HepG2 (cell line): ENCODE measurements at regions not wholly inside any gene's neighbourhood (a gene's known extent, or its start where the extent isn't known, plus 50 kb on each side); places are given as distances from the start of the nearest gene placed in this dataset.
"Not testable (repeated sequence)": the region's sequence is repeated elsewhere in the genome, so short reads cannot be mapped to it uniquely, and the experiment has no call there.

Experiments
- ATAC-seq: fragments of 200-7000 bp; cut with Tn5 transposase; 3 replicates; pipeline ENCODE4 v1.9.1; 2020; ENCODE audit warnings: mild to moderate bottlenecking, moderate library complexity
- BruUV-seq: library from RNA; stranded (reverse); fragments of 400-500 nt; replicated peaks from 2 replicates; lab custom pipeline; 2021; lab: Mats Ljungman, UMichigan
- CTCF ChIA-PET: fragments of 300-600 bp; formaldehyde crosslinking; extraction: SDS; loops from one replicate; lab custom pipeline; 2021; ENCODE audit warnings: low total read pairs, inconsistent platforms, low intra/inter-chr PET ratio; lab: Yijun Ruan, JAX
- POLR2A ChIA-PET: fragments of 350-600 bp; sonication (Branson Sonifier 250); formaldehyde crosslinking; loops from one replicate; lab custom pipeline; 2020; ENCODE audit warnings: antibody characterized with exemption, inconsistent platforms; lab: Yijun Ruan, JAX
- DNase-seq: peaks from one replicate; pipeline ENCODE4 v3.0.0-alpha.2; 2015; ENCODE audit warnings: low spot score
- FAIRE-seq: peaks from 3 replicates; lab custom pipeline; 2011; peaks lifted over from hg19 to GRCh38; lab: Jason Lieb, UNC
- H2AFZ ChIP-seq: one replicate; pipeline ENCODE4 v1.6.1; 2011; ENCODE audit warnings: low read length, inconsistent platforms
- H3K27ac ChIP-seq: fragments of 300-600 bp; 3 replicates; pipeline ENCODE4 v1.8.0; 2011; ENCODE audit warnings: mixed run types, mild to moderate bottlenecking, mixed read lengths, low read length, inconsistent platforms; ENCODE audit not compliant: insufficient read depth; ENCODE audit errors: extremely low read length
- H3K27me3 ChIP-seq, 2 experiments: fragments of 200-600 bp in 1 of 2; 2 replicates in 1 of 2; 3 replicates in 1 of 2; pipeline versions ENCODE4 v1.6.0 to v1.8.0; 2011; ENCODE audit warnings: low read length in 2 of 2, mild to moderate bottlenecking in 2 of 2, moderate library complexity in 2 of 2, inconsistent platforms in 1 of 2; ENCODE audit not compliant: insufficient read depth in 2 of 2, control insufficient read depth in 1 of 2
- H3K36me3 ChIP-seq, 2 experiments: fragments of 200-600 bp in 1 of 2; replicated peaks in 1 of 2; 2 replicates in 1 of 2; 3 replicates in 1 of 2; pipeline versions ENCODE4 v1.5.1 to v1.8.0; 2011; ENCODE audit warnings: low read length in 2 of 2, inconsistent platforms in 1 of 2; ENCODE audit not compliant: insufficient read depth in 2 of 2, control insufficient read depth in 1 of 2
- H3K4me1 ChIP-seq: 2 replicates; pipeline ENCODE4 v1.5.1; 2012; ENCODE audit warnings: low read length, inconsistent platforms; ENCODE audit not compliant: insufficient read depth
- H3K4me2 ChIP-seq: 2 replicates; pipeline ENCODE4 v1.6.0; 2011; ENCODE audit warnings: low read depth, low read length, inconsistent platforms
- H3K4me3 ChIP-seq, 3 experiments: fragments of 200-600 bp in 1 of 3; sonication (generic), shearing (Covaris generic) in 1 of 3; replicated peaks in 1 of 3; 2 replicates each; pipeline ENCODE4 v1.5.1; 2011 to 2016; ENCODE audit warnings: low read length in 3 of 3, inconsistent platforms in 2 of 3, low read depth in 2 of 3, mild to moderate bottlenecking in 2 of 3, control low read depth in 1 of 3, mixed read lengths in 1 of 3; ENCODE audit not compliant: insufficient read depth in 1 of 3
- H3K79me2 ChIP-seq: one replicate; pipeline ENCODE4 v1.6.1; 2011; ENCODE audit warnings: low read length, inconsistent platforms; ENCODE audit not compliant: insufficient read depth
- H3K9ac ChIP-seq: 2 replicates; pipeline ENCODE4 v1.6.0; 2011; ENCODE audit warnings: mild to moderate bottlenecking, low read depth, low read length, inconsistent platforms; ENCODE audit not compliant: insufficient read depth
- H3K9me3 ChIP-seq: 2 replicates; pipeline ENCODE4 v1.5.1; 2012; ENCODE audit warnings: mild to moderate bottlenecking, low read length
- H4K20me1 ChIP-seq: 2 replicates; pipeline ENCODE4 v1.6.0; 2011; ENCODE audit warnings: inconsistent platforms, mild to moderate bottlenecking, low read length, moderate library complexity; ENCODE audit not compliant: insufficient read depth
- MAFG ChIP-seq: sonication (generic); formaldehyde crosslinking; IDR thresholded peaks from 2 replicates; pipeline ENCODE4 v1.5.1; 2020; ENCODE audit warnings: mild to moderate bottlenecking, missing genetic modification reagents
- RARA ChIP-seq: IDR thresholded peaks from 2 replicates; pipeline ENCODE4 v1.6.1; 2016; ENCODE audit warnings: missing genetic modification reagents, missing compliant biosample characterization
- WGBS: methylation state at CpG from one replicate; pipeline ENCODE4 v1.1.6; 2017; ENCODE audit warnings: low lambda C conversion rate; 5-methylcytosine and 5-hydroxymethylcytosine counted together
- in situ Hi-C: cut with HindIII; loops from 2 replicates; pipeline ENCODE4 v1.10.0; 2017; ENCODE audit warnings: low pct_unique_long_range_greater_than_20kb; ENCODE audit not compliant: extremely low pct_ligation_motif_present
- intact Hi-C: fragments of 100-400 bp; cut with micrococcal nuclease; formaldehyde crosslinking; loops from one replicate; pipeline ENCODE4 v1.10.0; 2022; ENCODE audit not compliant: unreplicated experiment
- TF ChIP-seq, protein P1 (sequence below): sonication (generic); formaldehyde crosslinking; IDR thresholded peaks from 2 replicates; pipeline ENCODE4 v1.5.1; 2020; ENCODE audit warnings: mild to moderate bottlenecking, missing genetic modification reagents, borderline replicate concordance
- TF ChIP-seq, protein P2 (sequence below), 2 experiments: fragments of 450-650 bp in 1 of 2; sonication (generic) in 1 of 2; formaldehyde crosslinking in 1 of 2; IDR thresholded peaks; 2 replicates each; pipeline versions ENCODE4 v1.6.1 to v1.8.0; 2016 to 2022; ENCODE audit warnings: antibody characterized with exemption in 1 of 2, mild to moderate bottlenecking in 1 of 2, missing genetic modification reagents in 1 of 2

DNA sequence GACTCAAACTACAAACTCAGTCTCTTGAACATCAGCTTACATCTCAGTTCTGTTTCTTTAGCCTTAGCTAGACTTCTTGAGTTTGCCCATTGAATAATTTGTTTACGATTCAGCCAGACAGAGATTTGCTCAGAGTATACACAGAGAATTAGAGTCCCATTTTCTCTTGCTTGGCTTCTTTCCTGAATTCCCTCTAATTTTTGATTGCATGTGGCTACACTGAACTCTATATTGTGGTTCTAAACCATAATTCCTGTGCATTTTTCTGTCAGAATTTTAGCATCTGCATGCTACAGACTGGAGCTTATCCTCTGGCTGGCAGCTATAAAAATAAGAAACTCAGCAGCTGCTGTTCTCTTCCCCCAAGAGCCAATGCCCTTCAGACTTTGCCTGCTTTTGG lies 354.9 kb downstream of the MDFIC start (continued):
- TF ChIP-seq MAFG (CRISPR knock-in tag) (no peak), RARA (CRISPR knock-in tag) (no peak)
- TF ChIP-seq, protein P1, sequence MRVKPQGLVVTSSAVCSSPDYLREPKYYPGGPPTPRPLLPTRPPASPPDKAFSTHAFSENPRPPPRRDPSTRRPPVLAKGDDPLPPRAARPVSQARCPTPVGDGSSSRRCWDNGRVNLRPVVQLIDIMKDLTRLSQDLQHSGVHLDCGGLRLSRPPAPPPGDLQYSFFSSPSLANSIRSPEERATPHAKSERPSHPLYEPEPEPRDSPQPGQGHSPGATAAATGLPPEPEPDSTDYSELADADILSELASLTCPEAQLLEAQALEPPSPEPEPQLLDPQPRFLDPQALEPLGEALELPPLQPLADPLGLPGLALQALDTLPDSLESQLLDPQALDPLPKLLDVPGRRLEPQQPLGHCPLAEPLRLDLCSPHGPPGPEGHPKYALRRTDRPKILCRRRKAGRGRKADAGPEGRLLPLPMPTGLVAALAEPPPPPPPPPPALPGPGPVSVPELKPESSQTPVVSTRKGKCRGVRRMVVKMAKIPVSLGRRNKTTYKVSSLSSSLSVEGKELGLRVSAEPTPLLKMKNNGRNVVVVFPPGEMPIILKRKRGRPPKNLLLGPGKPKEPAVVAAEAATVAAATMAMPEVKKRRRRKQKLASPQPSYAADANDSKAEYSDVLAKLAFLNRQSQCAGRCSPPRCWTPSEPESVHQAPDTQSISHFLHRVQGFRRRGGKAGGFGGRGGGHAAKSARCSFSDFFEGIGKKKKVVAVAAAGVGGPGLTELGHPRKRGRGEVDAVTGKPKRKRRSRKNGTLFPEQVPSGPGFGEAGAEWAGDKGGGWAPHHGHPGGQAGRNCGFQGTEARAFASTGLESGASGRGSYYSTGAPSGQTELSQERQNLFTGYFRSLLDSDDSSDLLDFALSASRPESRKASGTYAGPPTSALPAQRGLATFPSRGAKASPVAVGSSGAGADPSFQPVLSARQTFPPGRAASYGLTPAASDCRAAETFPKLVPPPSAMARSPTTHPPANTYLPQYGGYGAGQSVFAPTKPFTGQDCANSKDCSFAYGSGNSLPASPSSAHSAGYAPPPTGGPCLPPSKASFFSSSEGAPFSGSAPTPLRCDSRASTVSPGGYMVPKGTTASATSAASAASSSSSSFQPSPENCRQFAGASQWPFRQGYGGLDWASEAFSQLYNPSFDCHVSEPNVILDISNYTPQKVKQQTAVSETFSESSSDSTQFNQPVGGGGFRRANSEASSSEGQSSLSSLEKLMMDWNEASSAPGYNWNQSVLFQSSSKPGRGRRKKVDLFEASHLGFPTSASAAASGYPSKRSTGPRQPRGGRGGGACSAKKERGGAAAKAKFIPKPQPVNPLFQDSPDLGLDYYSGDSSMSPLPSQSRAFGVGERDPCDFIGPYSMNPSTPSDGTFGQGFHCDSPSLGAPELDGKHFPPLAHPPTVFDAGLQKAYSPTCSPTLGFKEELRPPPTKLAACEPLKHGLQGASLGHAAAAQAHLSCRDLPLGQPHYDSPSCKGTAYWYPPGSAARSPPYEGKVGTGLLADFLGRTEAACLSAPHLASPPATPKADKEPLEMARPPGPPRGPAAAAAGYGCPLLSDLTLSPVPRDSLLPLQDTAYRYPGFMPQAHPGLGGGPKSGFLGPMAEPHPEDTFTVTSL (CRISPR knock-in tag): no peak

DNA sequence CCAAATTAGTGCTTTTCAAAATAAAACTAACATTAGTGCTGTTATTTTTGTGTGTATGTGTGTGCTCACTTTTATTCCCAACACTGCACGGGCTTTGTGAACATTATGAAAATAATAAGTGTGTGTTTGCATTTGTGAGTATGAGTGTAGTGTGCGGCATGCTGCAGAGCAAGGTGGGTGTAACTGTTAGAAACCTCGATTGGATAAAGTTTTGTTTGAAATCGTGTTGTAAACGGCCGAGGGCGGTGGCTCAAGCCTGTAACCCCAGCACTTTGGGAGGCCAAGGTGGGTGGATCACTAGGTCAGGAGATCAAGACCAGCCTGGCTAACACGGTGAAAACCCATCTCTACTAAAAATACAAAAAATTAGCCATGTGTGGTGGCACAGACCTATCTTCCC lies 352.0 kb downstream of the MDFIC start:
- FAIRE-seq, H2AFZ ChIP-seq, H3K4me2 ChIP-seq, intact Hi-C loops, H3K36me3 ChIP-seq, H3K4me1 ChIP-seq, DNase-seq, H4K20me1 ChIP-seq, in situ Hi-C loops, BruUV-seq: not testable (repeated sequence)
- 8% methylated on average over 8 of the region's 8 CpGs for WGBS
- TF ChIP-seq, protein P2, sequence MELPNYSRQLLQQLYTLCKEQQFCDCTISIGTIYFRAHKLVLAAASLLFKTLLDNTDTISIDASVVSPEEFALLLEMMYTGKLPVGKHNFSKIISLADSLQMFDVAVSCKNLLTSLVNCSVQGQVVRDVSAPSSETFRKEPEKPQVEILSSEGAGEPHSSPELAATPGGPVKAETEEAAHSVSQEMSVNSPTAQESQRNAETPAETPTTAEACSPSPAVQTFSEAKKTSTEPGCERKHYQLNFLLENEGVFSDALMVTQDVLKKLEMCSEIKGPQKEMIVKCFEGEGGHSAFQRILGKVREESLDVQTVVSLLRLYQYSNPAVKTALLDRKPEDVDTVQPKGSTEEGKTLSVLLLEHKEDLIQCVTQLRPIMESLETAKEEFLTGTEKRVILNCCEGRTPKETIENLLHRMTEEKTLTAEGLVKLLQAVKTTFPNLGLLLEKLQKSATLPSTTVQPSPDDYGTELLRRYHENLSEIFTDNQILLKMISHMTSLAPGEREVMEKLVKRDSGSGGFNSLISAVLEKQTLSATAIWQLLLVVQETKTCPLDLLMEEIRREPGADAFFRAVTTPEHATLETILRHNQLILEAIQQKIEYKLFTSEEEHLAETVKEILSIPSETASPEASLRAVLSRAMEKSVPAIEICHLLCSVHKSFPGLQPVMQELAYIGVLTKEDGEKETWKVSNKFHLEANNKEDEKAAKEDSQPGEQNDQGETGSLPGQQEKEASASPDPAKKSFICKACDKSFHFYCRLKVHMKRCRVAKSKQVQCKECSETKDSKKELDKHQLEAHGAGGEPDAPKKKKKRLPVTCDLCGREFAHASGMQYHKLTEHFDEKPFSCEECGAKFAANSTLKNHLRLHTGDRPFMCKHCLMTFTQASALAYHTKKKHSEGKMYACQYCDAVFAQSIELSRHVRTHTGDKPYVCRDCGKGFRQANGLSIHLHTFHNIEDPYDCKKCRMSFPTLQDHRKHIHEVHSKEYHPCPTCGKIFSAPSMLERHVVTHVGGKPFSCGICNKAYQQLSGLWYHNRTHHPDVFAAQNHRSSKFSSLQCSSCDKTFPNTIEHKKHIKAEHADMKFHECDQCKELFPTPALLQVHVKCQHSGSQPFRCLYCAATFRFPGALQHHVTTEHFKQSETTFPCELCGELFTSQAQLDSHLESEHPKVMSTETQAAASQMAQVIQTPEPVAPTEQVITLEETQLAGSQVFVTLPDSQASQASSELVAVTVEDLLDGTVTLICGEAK (IDR thresholded peaks at IDR 0.05): not testable (repeated sequence)
- TF ChIP-seq, protein P2 (CRISPR knock-in tag; IDR thresholded peaks at IDR 0.05): peak; percentile 88
- TF ChIP-seq, all 625 proteins: peak for 1; not testable (repeated sequence) for 624
- H3K9me3 ChIP-seq, H3K4me3 ChIP-seq, H3K27ac ChIP-seq, H3K27me3 ChIP-seq, POLR2A ChIA-PET, ATAC-seq, H3K9ac ChIP-seq, H3K79me2 ChIP-seq, CTCF ChIA-PET: not testable (repeated sequence)
